GM12874 (cell line): ENCODE measurements at regions not wholly inside any gene's neighbourhood (a gene's known extent, or its start where the extent isn't known, plus 50 kb on each side); places are given as distances from the start of the nearest gene placed in this dataset.

Source experiments
- TF ChIP-seq, protein P1 (sequence below): IDR thresholded peaks from 2 replicates; pipeline ENCODE4 v1.5.1; 2011; ENCODE audit warnings: low read depth, mild to moderate bottlenecking, control low read depth, low read length, moderate library complexity; ENCODE audit not compliant: insufficient read depth

GRCh38 chr4:156635051-156635450 lies 336.5 kb downstream of the PDGFC start:
- TF ChIP-seq, protein P1, sequence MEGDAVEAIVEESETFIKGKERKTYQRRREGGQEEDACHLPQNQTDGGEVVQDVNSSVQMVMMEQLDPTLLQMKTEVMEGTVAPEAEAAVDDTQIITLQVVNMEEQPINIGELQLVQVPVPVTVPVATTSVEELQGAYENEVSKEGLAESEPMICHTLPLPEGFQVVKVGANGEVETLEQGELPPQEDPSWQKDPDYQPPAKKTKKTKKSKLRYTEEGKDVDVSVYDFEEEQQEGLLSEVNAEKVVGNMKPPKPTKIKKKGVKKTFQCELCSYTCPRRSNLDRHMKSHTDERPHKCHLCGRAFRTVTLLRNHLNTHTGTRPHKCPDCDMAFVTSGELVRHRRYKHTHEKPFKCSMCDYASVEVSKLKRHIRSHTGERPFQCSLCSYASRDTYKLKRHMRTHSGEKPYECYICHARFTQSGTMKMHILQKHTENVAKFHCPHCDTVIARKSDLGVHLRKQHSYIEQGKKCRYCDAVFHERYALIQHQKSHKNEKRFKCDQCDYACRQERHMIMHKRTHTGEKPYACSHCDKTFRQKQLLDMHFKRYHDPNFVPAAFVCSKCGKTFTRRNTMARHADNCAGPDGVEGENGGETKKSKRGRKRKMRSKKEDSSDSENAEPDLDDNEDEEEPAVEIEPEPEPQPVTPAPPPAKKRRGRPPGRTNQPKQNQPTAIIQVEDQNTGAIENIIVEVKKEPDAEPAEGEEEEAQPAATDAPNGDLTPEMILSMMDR, result no peak

GRCh38 chr4:156634612-156635011 lies 337.0 kb downstream of the PDGFC start:
- TF ChIP-seq, protein P1, result no peak

- TF ChIP-seq, protein P1, result no peak
Observed at GRCh38 chr4:156633847-156634246, 337.8 kb downstream of the PDGFC start.

- TF ChIP-seq, protein P1, result no peak
Observed at GRCh38 chr4:156628858-156629257, 342.7 kb downstream of the PDGFC start.

GRCh38 chr4:156623376-156623775 lies 348.2 kb downstream of the PDGFC start:
- TF ChIP-seq, protein P1, result no peak

DNA sequence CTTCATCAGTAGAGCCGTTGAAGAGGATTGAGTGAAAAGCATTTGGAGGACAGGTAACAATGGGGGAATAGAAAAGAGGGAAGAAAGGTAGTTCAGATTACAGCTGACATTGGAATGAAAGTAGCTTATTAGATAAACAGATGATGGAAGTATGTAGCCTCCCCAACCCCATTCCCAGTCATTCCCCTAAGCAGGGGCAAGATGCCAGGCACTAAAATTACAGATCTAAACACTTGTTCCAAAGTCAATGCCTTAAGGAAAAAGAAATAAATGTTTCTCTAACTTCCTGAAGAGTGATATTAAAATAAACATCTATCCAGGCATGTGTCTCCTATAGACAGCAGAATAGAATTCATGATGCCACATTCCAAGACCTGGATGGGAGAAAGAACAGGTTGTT lies 350.8 kb downstream of the PDGFC start:
- TF ChIP-seq, protein P1, result no peak

- TF ChIP-seq, protein P1, result no peak
Observed at GRCh38 chr4:156619154-156619934, 352.3 kb downstream of the PDGFC start.
